ENCODE measurements at regions not wholly inside any gene's neighbourhood (a gene's known extent, or its start where the extent isn't known, plus 50 kb on each side); places are given as distances from the start of the nearest gene placed in this dataset.

- TF ChIP-seq CTCF (IDR thresholded peaks at IDR 0.05) (no peak), POLR2A (IDR thresholded peaks at IDR 0.05) (no peak)
Measured at GRCh38 chr9:90268613-90269012, 374.0 kb downstream of the DIRAS2 start.
